ENCODE measurements at regions not wholly inside any gene's neighbourhood (a gene's known extent, or its start where the extent isn't known, plus 50 kb on each side); places are given as distances from the start of the nearest gene placed in this dataset.

DNA sequence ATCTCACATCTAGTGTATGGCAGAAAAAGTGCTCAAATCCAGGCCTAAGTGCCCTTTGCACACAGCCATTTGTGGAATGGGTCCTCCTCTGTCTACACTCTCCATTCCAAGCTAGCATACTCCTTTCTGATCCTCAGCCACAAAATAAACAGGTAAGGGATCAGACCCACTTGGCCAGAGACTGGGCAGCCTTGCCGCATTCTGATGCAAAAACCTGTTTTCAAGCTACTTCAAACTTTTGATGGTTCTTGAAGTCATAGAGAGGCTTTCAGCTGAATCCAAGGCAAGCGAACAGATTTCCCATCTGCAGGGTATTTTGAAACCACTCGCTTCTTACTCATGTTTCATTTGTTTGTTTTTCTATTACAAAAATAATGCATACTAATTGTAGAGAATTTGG lies 136.6 kb upstream of the NAV2 start:
- no peaks in the 10 kb centered on the region for H3K9me3 ChIP-seq (replicated peaks; ENCODE audit: control insufficient read depth, insufficient read depth, low read length)
- peaks cover 25% of the 10 kb centered on the region for H3K4me1 ChIP-seq (ENCODE audit: control insufficient read depth, extremely low read depth, insufficient read depth, low read length)
- no peaks in the 10 kb centered on the region for H3K9me1 ChIP-seq (replicated peaks; ENCODE audit: control insufficient read depth, extremely low read depth, insufficient read depth, low read length)
- H3K4me2 ChIP-seq (ENCODE audit: insufficient read depth, low read length) = no peak overlapping the region
- no peak overlapping the region for H3K9ac ChIP-seq (replicated peaks; ENCODE audit: extremely low read depth, insufficient read depth, low read length)
- FAIRE-seq (no peak), DNase-seq (ENCODE audit: low read depth, low spot score) (no peak)
- H3K27ac ChIP-seq (ENCODE audit: insufficient read depth, low read depth, low read length) = no peak overlapping the region
- H3K27me3 ChIP-seq (ENCODE audit: control insufficient read depth in 2 of 2, insufficient read depth in 2 of 2, low read length in 2 of 2) = no peaks in the 10 kb centered on the region
- H2AFZ ChIP-seq (ENCODE audit: low read depth, low read length) = no peak overlapping the region
- no peak overlapping the region for H3K4me3 ChIP-seq (replicated peaks in 1 of 3; ENCODE audit: insufficient read depth in 1 of 3, low read depth in 1 of 3, low read length in 3 of 3)
- dilution Hi-C loops (cut with MboI; ENCODE audit: extremely low pct_ligation_motif_present, low sequenced_read_pairs) = no loop called here
- no peaks in the 10 kb centered on the region for H3K79me2 ChIP-seq (ENCODE audit: control insufficient read depth, insufficient read depth, low read length)
- no TSS peak for BruUV-seq (replicated peaks)
- H3K36me3 ChIP-seq (ENCODE audit: control insufficient read depth in 2 of 2, extremely low read depth in 1 of 2, insufficient read depth in 2 of 2, low read length in 2 of 2) = no peaks in the 10 kb centered on the region
- ChIA-PET POLR2A (no interaction called here), CTCF (interaction anchor here (1.4 to 3.9 kb wide), 3 partner anchors 13 to 138 kb away, joined by 3 to 27 read pairs (median 6); no protein-coding TSS in a partner anchor)
- no peak for TF ChIP-seq JUN (IDR thresholded peaks at IDR 0.05; ENCODE audit: borderline replicate concordance, insufficient read depth, insufficient read length, low read depth)
- TF ChIP-seq EZH2 (IDR thresholded peaks at IDR 0.05; ENCODE audit: borderline replicate concordance, low read depth, low read length, severe bottlenecking) = no peak
- no peaks in the 10 kb centered on the region for H4K20me1 ChIP-seq (replicated peaks; ENCODE audit: control insufficient read depth, extremely low read depth, insufficient read depth, low read length)
- intact Hi-C loops (cut with micrococcal nuclease) = no loop called here

DNA sequence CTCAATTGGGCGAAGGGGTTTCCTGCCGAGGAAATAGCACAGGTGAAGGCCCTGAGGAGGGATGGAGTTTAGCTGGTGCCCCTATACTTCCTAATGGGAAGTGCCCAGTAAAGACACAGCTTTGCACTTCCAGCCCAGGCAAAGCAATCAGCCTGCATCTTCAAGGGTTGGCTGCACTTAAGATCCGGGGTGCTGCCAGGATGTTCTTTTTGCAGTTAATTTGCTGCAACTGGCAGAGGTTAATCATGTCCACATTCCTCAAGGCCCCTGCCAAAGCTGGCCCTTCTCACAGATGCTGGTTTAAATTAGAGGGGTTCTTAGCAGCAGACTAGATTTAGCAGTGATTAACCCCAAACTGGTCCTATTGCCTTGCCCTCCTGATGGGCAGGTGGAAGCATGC lies 137.7 kb upstream of the NAV2 start:
- intact Hi-C loops (cut with micrococcal nuclease) (no loop called here), dilution Hi-C loops (cut with MboI; ENCODE audit: extremely low pct_ligation_motif_present, low sequenced_read_pairs) (no loop called here)
- H2AFZ ChIP-seq (ENCODE audit: low read depth, low read length) = no peak overlapping the region
- peaks cover 25% of the 10 kb centered on the region for H3K4me1 ChIP-seq (ENCODE audit: control insufficient read depth, extremely low read depth, insufficient read depth, low read length)
- no peaks in the 10 kb centered on the region for H3K79me2 ChIP-seq (ENCODE audit: control insufficient read depth, insufficient read depth, low read length)
- H3K9me1 ChIP-seq (replicated peaks; ENCODE audit: control insufficient read depth, extremely low read depth, insufficient read depth, low read length) = no peaks in the 10 kb centered on the region
- no peaks in the 10 kb centered on the region for H4K20me1 ChIP-seq (replicated peaks; ENCODE audit: control insufficient read depth, extremely low read depth, insufficient read depth, low read length)
- ChIA-PET CTCF (interaction anchor here (1.4 to 3.9 kb wide), 3 partner anchors 11 to 139 kb away, joined by 3 to 27 read pairs (median 6); no protein-coding TSS in a partner anchor), POLR2A (no interaction called here)
- H3K4me3 ChIP-seq (replicated peaks in 1 of 3; ENCODE audit: insufficient read depth in 1 of 3, low read depth in 1 of 3, low read length in 3 of 3) = no peak overlapping the region
- H3K27me3 ChIP-seq (ENCODE audit: control insufficient read depth in 2 of 2, insufficient read depth in 2 of 2, low read length in 2 of 2) = no peaks in the 10 kb centered on the region
- no peaks in the 10 kb centered on the region for H3K36me3 ChIP-seq (ENCODE audit: control insufficient read depth in 2 of 2, extremely low read depth in 1 of 2, insufficient read depth in 2 of 2, low read length in 2 of 2)
- no peak for DNase-seq (ENCODE audit: low read depth, low spot score)
- FAIRE-seq = no peak
- H3K9me3 ChIP-seq (replicated peaks; ENCODE audit: control insufficient read depth, insufficient read depth, low read length) = no peaks in the 10 kb centered on the region
- H3K9ac ChIP-seq (replicated peaks; ENCODE audit: extremely low read depth, insufficient read depth, low read length) = no peak overlapping the region
- no peak overlapping the region for H3K4me2 ChIP-seq (ENCODE audit: insufficient read depth, low read length)
- TF ChIP-seq POLR2A (IDR thresholded peaks at IDR 0.05; ENCODE audit: low read depth, low read length) (no peak), MYC (IDR thresholded peaks at IDR 0.05; ENCODE audit: low read depth, low read length) (no peak), FOS (IDR thresholded peaks at IDR 0.05; ENCODE audit: borderline replicate concordance, insufficient read depth, low read length) (no peak), GATA2 (IDR thresholded peaks at IDR 0.05; ENCODE audit: insufficient read depth, insufficient read length, low read depth, low read length) (no peak), EZH2 (IDR thresholded peaks at IDR 0.05; ENCODE audit: borderline replicate concordance, low read depth, low read length, severe bottlenecking) (no peak), POLR2AphosphoS5 (IDR thresholded peaks at IDR 0.05; ENCODE audit: insufficient read depth, low read depth, low read length) (no peak), JUN (IDR thresholded peaks at IDR 0.05; ENCODE audit: borderline replicate concordance, insufficient read depth, insufficient read length, low read depth) (no peak)
- TF ChIP-seq, protein P1, sequence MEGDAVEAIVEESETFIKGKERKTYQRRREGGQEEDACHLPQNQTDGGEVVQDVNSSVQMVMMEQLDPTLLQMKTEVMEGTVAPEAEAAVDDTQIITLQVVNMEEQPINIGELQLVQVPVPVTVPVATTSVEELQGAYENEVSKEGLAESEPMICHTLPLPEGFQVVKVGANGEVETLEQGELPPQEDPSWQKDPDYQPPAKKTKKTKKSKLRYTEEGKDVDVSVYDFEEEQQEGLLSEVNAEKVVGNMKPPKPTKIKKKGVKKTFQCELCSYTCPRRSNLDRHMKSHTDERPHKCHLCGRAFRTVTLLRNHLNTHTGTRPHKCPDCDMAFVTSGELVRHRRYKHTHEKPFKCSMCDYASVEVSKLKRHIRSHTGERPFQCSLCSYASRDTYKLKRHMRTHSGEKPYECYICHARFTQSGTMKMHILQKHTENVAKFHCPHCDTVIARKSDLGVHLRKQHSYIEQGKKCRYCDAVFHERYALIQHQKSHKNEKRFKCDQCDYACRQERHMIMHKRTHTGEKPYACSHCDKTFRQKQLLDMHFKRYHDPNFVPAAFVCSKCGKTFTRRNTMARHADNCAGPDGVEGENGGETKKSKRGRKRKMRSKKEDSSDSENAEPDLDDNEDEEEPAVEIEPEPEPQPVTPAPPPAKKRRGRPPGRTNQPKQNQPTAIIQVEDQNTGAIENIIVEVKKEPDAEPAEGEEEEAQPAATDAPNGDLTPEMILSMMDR (IDR thresholded peaks at IDR 0.05; ENCODE audit: extremely low read depth in 1 of 2, insufficient read depth in 1 of 2, low read depth in 1 of 2, low read length in 2 of 2) = no peak
- TF ChIP-seq, protein P2, sequence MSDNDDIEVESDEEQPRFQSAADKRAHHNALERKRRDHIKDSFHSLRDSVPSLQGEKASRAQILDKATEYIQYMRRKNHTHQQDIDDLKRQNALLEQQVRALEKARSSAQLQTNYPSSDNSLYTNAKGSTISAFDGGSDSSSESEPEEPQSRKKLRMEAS (IDR thresholded peaks at IDR 0.05; ENCODE audit: insufficient read depth, insufficient read length) = no peak
- no peak overlapping the region for H3K27ac ChIP-seq (ENCODE audit: insufficient read depth, low read depth, low read length)
- BruUV-seq (replicated peaks) = no TSS peak

Data from endothelial cell of umbilical vein (primary cell).